WTC11 (cell line): ENCODE measurements at regions not wholly inside any gene's neighbourhood (a gene's known extent, or its start where the extent isn't known, plus 50 kb on each side); places are given as distances from the start of the nearest gene placed in this dataset.

Experiments used
- ATAC-seq: fragments of 200-7000 bp; cut with Tn5 transposase; 2 replicates; pipeline ENCODE4 v1.10.0; 2021; ENCODE audit warnings: mild to moderate bottlenecking, moderate library complexity
- CTCF ChIA-PET: fragments of 300-600 bp; sonication (Branson Sonifier 250); formaldehyde crosslinking; loops from one replicate; lab custom pipeline; 2021; ENCODE audit warnings: antibody characterized with exemption; lab: Charles Lee
- POLR2A ChIA-PET: fragments of 350-600 bp; sonication (Branson Sonifier 250); formaldehyde crosslinking; loops from one replicate; lab custom pipeline; 2021; ENCODE audit warnings: antibody characterized with exemption; lab: Charles Lee
- DNase-seq: peaks from one replicate; pipeline ENCODE4 v3.0.0; 2021; ENCODE audit warnings: low spot score
- H3K27ac Mint-ChIP-seq: 2 replicates; pipeline ENCODE4 v1.8.0; 2021; ENCODE audit warnings: mixed read lengths
- H3K27me3 Mint-ChIP-seq: 2 replicates; pipeline ENCODE4 v1.8.0; 2021; ENCODE audit warnings: low read depth, mild to moderate bottlenecking, moderate library complexity, mixed read lengths
- H3K36me3 Mint-ChIP-seq: 2 replicates; pipeline ENCODE4 v1.8.0; 2021; ENCODE audit warnings: mixed read lengths
- H3K4me1 Mint-ChIP-seq: 2 replicates; pipeline ENCODE4 v1.8.0; 2022; ENCODE audit warnings: mixed read lengths
- H3K4me3 Mint-ChIP-seq: 2 replicates; pipeline ENCODE4 v1.8.0; 2021; ENCODE audit warnings: mild to moderate bottlenecking, moderate library complexity, mixed read lengths
- H3K9me3 Mint-ChIP-seq: 2 replicates; pipeline ENCODE4 v1.8.0; 2021; ENCODE audit warnings: mixed read lengths
- ATF1 ChIP-seq: sonication (generic); formaldehyde crosslinking; IDR thresholded peaks from 2 replicates; pipeline ENCODE4 v1.8.1; 2023; ENCODE audit warnings: mild to moderate bottlenecking, moderate library complexity, missing genetic modification reagents
- ATF3 ChIP-seq: sonication (generic); formaldehyde crosslinking; conservative IDR thresholded peaks from 2 replicates; pipeline ENCODE4 v1.8.1; 2022; ENCODE audit warnings: mild to moderate bottlenecking, missing genetic modification reagents
- CBFB ChIP-seq: sonication (generic); formaldehyde crosslinking; IDR thresholded peaks from 2 replicates; pipeline ENCODE4 v1.8.1; 2022; ENCODE audit warnings: mild to moderate bottlenecking, low read depth, missing genetic modification reagents
- CDX4 ChIP-seq: fragments of 250-450 bp; sonication (Bioruptor Pico); IDR thresholded peaks from 2 replicates; pipeline ENCODE4 v1.9.0; 2021; ENCODE audit warnings: moderate library complexity, mild to moderate bottlenecking, inconsistent platforms, borderline replicate concordance
- CREM ChIP-seq: sonication (generic); formaldehyde crosslinking; IDR thresholded peaks from 2 replicates; pipeline ENCODE4 v1.8.1; 2022; ENCODE audit warnings: mild to moderate bottlenecking, missing genetic modification reagents, moderate library complexity
- E2F4 ChIP-seq: sonication (generic); formaldehyde crosslinking; IDR thresholded peaks from 2 replicates; pipeline ENCODE4 v1.8.1; 2022; ENCODE audit warnings: low read depth, mild to moderate bottlenecking, moderate library complexity, missing genetic modification reagents, borderline replicate concordance
- ESRRA ChIP-seq: sonication (generic); formaldehyde crosslinking; IDR thresholded peaks from 2 replicates; pipeline ENCODE4 v1.8.1; 2022; ENCODE audit warnings: mild to moderate bottlenecking, missing genetic modification reagents, borderline replicate concordance
- FOXJ3 ChIP-seq: sonication (generic); formaldehyde crosslinking; IDR thresholded peaks from 2 replicates; pipeline ENCODE4 v1.9.0; 2021; ENCODE audit warnings: missing genetic modification reagents, mild to moderate bottlenecking, borderline replicate concordance
- HMGA2 ChIP-seq: fragments of 250-450 bp; sonication (Bioruptor Pico); IDR thresholded peaks from 2 replicates; pipeline ENCODE4 v1.4.0; 2021; ENCODE audit warnings: mild to moderate bottlenecking, moderate library complexity
- TEAD1 ChIP-seq: sonication (generic); formaldehyde crosslinking; IDR thresholded peaks from 2 replicates; pipeline ENCODE4 v1.8.0; 2022; ENCODE audit warnings: mild to moderate bottlenecking, missing genetic modification reagents
- ZBTB21 ChIP-seq: sonication (generic); formaldehyde crosslinking; IDR thresholded peaks from 2 replicates; pipeline ENCODE4 v1.8.1; 2023; ENCODE audit warnings: mild to moderate bottlenecking, missing genetic modification reagents, borderline replicate concordance
- ZNF138 ChIP-seq: sonication (generic); formaldehyde crosslinking; conservative IDR thresholded peaks from 2 replicates; pipeline ENCODE4 v1.8.1; 2022; ENCODE audit warnings: mild to moderate bottlenecking, moderate library complexity, missing genetic modification reagents
- ZNF263 ChIP-seq: sonication (generic); formaldehyde crosslinking; IDR thresholded peaks from 2 replicates; pipeline ENCODE4 v1.8.1; 2022; ENCODE audit warnings: low read depth, mild to moderate bottlenecking, moderate library complexity, missing genetic modification reagents
- ZNF416 ChIP-seq: fragments of 250-450 bp; sonication (Bioruptor Pico); IDR thresholded peaks from 2 replicates; pipeline ENCODE4 v1.9.0; 2021; ENCODE audit warnings: mild to moderate bottlenecking, inconsistent platforms
- TF ChIP-seq, protein P1 (sequence below): sonication (generic); formaldehyde crosslinking; IDR thresholded peaks from 2 replicates; pipeline ENCODE4 v1.8.0; 2022; ENCODE audit warnings: mild to moderate bottlenecking, missing genetic modification reagents
- TF ChIP-seq, protein P2 (sequence below): sonication (generic); formaldehyde crosslinking; IDR thresholded peaks from 2 replicates; pipeline ENCODE4 v1.8.0; 2022; ENCODE audit warnings: missing genetic modification reagents
- TF ChIP-seq, protein P3 (sequence below): sonication (generic); formaldehyde crosslinking; IDR thresholded peaks from 2 replicates; pipeline ENCODE4 v1.8.0; 2022; ENCODE audit warnings: mild to moderate bottlenecking, missing genetic modification reagents
- TF ChIP-seq, protein P4 (sequence below): sonication (generic); formaldehyde crosslinking; IDR thresholded peaks from 2 replicates; pipeline ENCODE4 v1.8.0; 2023; ENCODE audit warnings: mild to moderate bottlenecking, missing genetic modification reagents

DNA sequence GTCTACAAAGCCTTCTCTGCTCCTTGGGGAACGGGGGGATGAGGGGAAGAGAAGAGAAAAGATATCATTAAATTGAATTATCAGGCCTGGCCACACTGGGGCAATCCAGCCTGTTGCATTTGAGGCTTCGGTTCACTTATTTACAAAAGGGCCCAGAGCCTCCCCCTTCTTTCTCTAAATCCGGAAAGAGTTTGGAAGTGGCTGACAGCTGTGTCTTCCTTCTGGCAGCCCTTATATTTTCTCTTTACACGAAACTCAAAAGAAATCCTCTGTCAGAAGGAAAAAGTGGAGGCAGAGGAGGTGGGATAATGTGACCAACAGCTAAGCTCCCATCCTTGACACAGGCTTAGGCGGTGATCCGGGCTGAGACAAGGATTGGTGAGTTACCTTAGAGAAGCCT lies 158.3 kb upstream of the TAPT1 start:
- POLR2A ChIA-PET: no interaction called here
- no peak for TF ChIP-seq ATF3 (CRISPR knock-in tag)
- no peak for TF ChIP-seq CREM (CRISPR knock-in tag)
- TF ChIP-seq E2F4 (CRISPR knock-in tag): no peak
- TF ChIP-seq HMGA2 (CRISPR knock-in tag): no peak
- no peak for TF ChIP-seq TEAD1
- TF ChIP-seq FOXJ3 (CRISPR knock-in tag): no peak
- no peak for TF ChIP-seq ZNF416
- TF ChIP-seq, protein P1, sequence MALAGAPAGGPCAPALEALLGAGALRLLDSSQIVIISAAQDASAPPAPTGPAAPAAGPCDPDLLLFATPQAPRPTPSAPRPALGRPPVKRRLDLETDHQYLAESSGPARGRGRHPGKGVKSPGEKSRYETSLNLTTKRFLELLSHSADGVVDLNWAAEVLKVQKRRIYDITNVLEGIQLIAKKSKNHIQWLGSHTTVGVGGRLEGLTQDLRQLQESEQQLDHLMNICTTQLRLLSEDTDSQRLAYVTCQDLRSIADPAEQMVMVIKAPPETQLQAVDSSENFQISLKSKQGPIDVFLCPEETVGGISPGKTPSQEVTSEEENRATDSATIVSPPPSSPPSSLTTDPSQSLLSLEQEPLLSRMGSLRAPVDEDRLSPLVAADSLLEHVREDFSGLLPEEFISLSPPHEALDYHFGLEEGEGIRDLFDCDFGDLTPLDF: no peak
- TF ChIP-seq ATF1 (CRISPR knock-in tag): no peak
- TF ChIP-seq, protein P2, sequence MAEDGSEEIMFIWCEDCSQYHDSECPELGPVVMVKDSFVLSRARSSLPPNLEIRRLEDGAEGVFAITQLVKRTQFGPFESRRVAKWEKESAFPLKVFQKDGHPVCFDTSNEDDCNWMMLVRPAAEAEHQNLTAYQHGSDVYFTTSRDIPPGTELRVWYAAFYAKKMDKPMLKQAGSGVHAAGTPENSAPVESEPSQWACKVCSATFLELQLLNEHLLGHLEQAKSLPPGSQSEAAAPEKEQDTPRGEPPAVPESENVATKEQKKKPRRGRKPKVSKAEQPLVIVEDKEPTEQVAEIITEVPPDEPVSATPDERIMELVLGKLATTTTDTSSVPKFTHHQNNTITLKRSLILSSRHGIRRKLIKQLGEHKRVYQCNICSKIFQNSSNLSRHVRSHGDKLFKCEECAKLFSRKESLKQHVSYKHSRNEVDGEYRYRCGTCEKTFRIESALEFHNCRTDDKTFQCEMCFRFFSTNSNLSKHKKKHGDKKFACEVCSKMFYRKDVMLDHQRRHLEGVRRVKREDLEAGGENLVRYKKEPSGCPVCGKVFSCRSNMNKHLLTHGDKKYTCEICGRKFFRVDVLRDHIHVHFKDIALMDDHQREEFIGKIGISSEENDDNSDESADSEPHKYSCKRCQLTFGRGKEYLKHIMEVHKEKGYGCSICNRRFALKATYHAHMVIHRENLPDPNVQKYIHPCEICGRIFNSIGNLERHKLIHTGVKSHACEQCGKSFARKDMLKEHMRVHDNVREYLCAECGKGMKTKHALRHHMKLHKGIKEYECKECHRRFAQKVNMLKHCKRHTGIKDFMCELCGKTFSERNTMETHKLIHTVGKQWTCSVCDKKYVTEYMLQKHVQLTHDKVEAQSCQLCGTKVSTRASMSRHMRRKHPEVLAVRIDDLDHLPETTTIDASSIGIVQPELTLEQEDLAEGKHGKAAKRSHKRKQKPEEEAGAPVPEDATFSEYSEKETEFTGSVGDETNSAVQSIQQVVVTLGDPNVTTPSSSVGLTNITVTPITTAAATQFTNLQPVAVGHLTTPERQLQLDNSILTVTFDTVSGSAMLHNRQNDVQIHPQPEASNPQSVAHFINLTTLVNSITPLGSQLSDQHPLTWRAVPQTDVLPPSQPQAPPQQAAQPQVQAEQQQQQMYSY: no peak
- TF ChIP-seq CBFB (CRISPR knock-in tag): no peak
- Mint-ChIP-seq H3K4me3 (no peak overlapping the region), H3K27me3 (peaks cover 3% of the 10 kb centered on the region; the same call in 1 of the 2 replicates), H3K4me1 (peaks cover 2% of the 10 kb centered on the region), H3K36me3 (no peaks in the 10 kb centered on the region), H3K9me3 (no peaks in the 10 kb centered on the region), H3K27ac (no peak overlapping the region)
- ATAC-seq (peak; percentile 32), DNase-seq (no peak)
- CTCF ChIA-PET: no interaction called here

DNA sequence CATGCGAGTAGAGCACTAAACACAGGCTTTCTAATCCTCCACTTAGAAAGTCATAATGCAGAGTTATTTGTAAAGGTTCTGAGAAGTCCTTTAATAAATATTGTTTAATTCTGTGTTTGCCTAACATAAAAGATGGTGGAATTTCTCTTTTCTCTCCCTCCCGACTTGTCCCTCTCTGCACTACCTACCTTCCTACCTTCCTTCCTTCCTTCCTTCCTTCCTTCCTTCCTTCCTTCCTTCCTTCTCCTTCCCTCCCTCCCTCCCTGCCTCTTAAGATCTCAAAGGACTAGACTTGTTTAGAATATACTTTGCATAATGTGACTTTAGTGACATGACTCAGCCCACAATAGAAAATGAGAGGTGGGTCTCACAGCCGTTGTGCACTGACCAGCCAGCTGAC lies 156.3 kb upstream of the TAPT1 start:
- peaks cover 8% of the 10 kb centered on the region for H3K4me1 Mint-ChIP-seq
- ChIA-PET CTCF (no interaction called here), POLR2A (no interaction called here)
- H3K9me3 Mint-ChIP-seq: no peaks in the 10 kb centered on the region
- H3K27ac Mint-ChIP-seq: no peak overlapping the region
- peaks cover 4% of the 10 kb centered on the region; the same call in 1 of the 2 replicates for H3K27me3 Mint-ChIP-seq
- DNase-seq (no peak), ATAC-seq (no peak)
- H3K4me3 Mint-ChIP-seq: no peak overlapping the region
- no peaks in the 10 kb centered on the region for H3K36me3 Mint-ChIP-seq
- no peak for TF ChIP-seq ESRRA
- no peak for TF ChIP-seq ZNF263 (CRISPR knock-in tag)
- TF ChIP-seq CDX4 (CRISPR knock-in tag): no peak
- TF ChIP-seq, protein P3, sequence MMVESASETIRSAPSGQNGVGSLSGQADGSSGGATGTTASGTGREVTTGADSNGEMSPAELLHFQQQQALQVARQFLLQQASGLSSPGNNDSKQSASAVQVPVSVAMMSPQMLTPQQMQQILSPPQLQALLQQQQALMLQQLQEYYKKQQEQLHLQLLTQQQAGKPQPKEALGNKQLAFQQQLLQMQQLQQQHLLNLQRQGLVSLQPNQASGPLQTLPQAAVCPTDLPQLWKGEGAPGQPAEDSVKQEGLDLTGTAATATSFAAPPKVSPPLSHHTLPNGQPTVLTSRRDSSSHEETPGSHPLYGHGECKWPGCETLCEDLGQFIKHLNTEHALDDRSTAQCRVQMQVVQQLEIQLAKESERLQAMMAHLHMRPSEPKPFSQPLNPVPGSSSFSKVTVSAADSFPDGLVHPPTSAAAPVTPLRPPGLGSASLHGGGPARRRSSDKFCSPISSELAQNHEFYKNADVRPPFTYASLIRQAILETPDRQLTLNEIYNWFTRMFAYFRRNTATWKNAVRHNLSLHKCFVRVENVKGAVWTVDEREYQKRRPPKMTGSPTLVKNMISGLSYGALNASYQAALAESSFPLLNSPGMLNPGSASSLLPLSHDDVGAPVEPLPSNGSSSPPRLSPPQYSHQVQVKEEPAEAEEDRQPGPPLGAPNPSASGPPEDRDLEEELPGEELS (CRISPR knock-in tag): no peak
- TF ChIP-seq ZBTB21: no peak
- no peak for TF ChIP-seq ATF3 (CRISPR knock-in tag)
- TF ChIP-seq ZNF138 (CRISPR knock-in tag): no peak
- TF ChIP-seq, protein P4, sequence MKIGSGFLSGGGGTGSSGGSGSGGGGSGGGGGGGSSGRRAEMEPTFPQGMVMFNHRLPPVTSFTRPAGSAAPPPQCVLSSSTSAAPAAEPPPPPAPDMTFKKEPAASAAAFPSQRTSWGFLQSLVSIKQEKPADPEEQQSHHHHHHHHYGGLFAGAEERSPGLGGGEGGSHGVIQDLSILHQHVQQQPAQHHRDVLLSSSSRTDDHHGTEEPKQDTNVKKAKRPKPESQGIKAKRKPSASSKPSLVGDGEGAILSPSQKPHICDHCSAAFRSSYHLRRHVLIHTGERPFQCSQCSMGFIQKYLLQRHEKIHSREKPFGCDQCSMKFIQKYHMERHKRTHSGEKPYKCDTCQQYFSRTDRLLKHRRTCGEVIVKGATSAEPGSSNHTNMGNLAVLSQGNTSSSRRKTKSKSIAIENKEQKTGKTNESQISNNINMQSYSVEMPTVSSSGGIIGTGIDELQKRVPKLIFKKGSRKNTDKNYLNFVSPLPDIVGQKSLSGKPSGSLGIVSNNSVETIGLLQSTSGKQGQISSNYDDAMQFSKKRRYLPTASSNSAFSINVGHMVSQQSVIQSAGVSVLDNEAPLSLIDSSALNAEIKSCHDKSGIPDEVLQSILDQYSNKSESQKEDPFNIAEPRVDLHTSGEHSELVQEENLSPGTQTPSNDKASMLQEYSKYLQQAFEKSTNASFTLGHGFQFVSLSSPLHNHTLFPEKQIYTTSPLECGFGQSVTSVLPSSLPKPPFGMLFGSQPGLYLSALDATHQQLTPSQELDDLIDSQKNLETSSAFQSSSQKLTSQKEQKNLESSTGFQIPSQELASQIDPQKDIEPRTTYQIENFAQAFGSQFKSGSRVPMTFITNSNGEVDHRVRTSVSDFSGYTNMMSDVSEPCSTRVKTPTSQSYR (CRISPR knock-in tag): no peak
